ENCODE measurements at regions not wholly inside any gene's neighbourhood (a gene's known extent, or its start where the extent isn't known, plus 50 kb on each side); places are given as distances from the start of the nearest gene placed in this dataset.

GRCh38 chr6:121759370-121759769 is 323.9 kb downstream of the GJA1 start:
- H3K4me1 ChIP-seq, result no peaks in the 10 kb centered on the region
- H3K27ac ChIP-seq, result no peak overlapping the region
- H3K36me3 ChIP-seq (ENCODE audit: control insufficient read depth, insufficient read depth, low read length), result no peaks in the 10 kb centered on the region

GRCh38 chr6:121760191-121760590 is 324.7 kb downstream of the GJA1 start:
- Histone ChIP-seq H3K4me1 (no peaks in the 10 kb centered on the region), H3K79me2 (no peaks in the 10 kb centered on the region), H3K9ac (no peak overlapping the region), H3K4me2 (ENCODE audit: low read length) (no peak overlapping the region), H3K4me3 (ENCODE audit: low read depth, low read length) (no peak overlapping the region), H2AFZ (no peak overlapping the region), H3K27me3 (ENCODE audit: control insufficient read depth, insufficient read depth, low read length) (no peaks in the 10 kb centered on the region), H3K9me3 (ENCODE audit: control insufficient read depth, low read length) (no peaks in the 10 kb centered on the region), H3K27ac (no peak overlapping the region), H3K36me3 (ENCODE audit: control insufficient read depth, insufficient read depth, low read length) (no peaks in the 10 kb centered on the region)
- no peak for TF ChIP-seq CTCF (IDR thresholded peaks at IDR 0.05)

More at GRCh38 chr6:121759370-121759769, 323.9 kb downstream of the GJA1 start:
- Histone ChIP-seq H3K79me2 (no peaks in the 10 kb centered on the region), H3K27me3 (ENCODE audit: control insufficient read depth, insufficient read depth, low read length) (no peaks in the 10 kb centered on the region), H3K9me3 (ENCODE audit: control insufficient read depth, low read length) (no peaks in the 10 kb centered on the region), H3K4me2 (ENCODE audit: low read length) (no peak overlapping the region), H2AFZ (no peak overlapping the region), H3K9ac (no peak overlapping the region), H3K4me3 (ENCODE audit: low read depth, low read length) (no peak overlapping the region)
- TF ChIP-seq CTCF (IDR thresholded peaks at IDR 0.05), result no peak

GRCh38 chr6:121760745-121761144 is 325.3 kb downstream of the GJA1 start:
- Histone ChIP-seq H3K9ac (no peak overlapping the region), H3K4me1 (no peaks in the 10 kb centered on the region), H3K36me3 (ENCODE audit: control insufficient read depth, insufficient read depth, low read length) (no peaks in the 10 kb centered on the region), H2AFZ (no peak overlapping the region), H3K27ac (no peak overlapping the region), H3K4me3 (ENCODE audit: low read depth, low read length) (no peak overlapping the region), H3K4me2 (ENCODE audit: low read length) (no peak overlapping the region), H3K79me2 (no peaks in the 10 kb centered on the region), H3K27me3 (ENCODE audit: control insufficient read depth, insufficient read depth, low read length) (no peaks in the 10 kb centered on the region), H3K9me3 (ENCODE audit: control insufficient read depth, low read length) (no peaks in the 10 kb centered on the region)
- TF ChIP-seq CTCF (IDR thresholded peaks at IDR 0.05), result no peak

GRCh38 chr6:121764493-121764892 is 329.0 kb downstream of the GJA1 start:
- H3K9me3 ChIP-seq (ENCODE audit: control insufficient read depth, low read length), result no peaks in the 10 kb centered on the region

More at GRCh38 chr6:121764493-121764892, 329.0 kb downstream of the GJA1 start:
- H3K4me3 ChIP-seq (ENCODE audit: low read depth, low read length), result no peak overlapping the region
- no peak overlapping the region for H3K27ac ChIP-seq
- no peak overlapping the region for H3K9ac ChIP-seq
- no peaks in the 10 kb centered on the region for H3K4me1 ChIP-seq
- H3K79me2 ChIP-seq, result no peaks in the 10 kb centered on the region
- no peaks in the 10 kb centered on the region for H3K36me3 ChIP-seq (ENCODE audit: control insufficient read depth, insufficient read depth, low read length)
- no peak overlapping the region for H3K4me2 ChIP-seq (ENCODE audit: low read length)
- TF ChIP-seq CTCF (IDR thresholded peaks at IDR 0.05), result no peak
- H3K27me3 ChIP-seq (ENCODE audit: control insufficient read depth, insufficient read depth, low read length), result no peaks in the 10 kb centered on the region
- H2AFZ ChIP-seq, result no peak overlapping the region

Data from parathyroid adenoma (tissue), 2 donors.